MM.1S (cell line): ENCODE measurements at regions not wholly inside any gene's neighbourhood (a gene's known extent, or its start where the extent isn't known, plus 50 kb on each side); places are given as distances from the start of the nearest gene placed in this dataset.

Experiments used
- EZH2 ChIP-seq: fragments of 300-600 bp; sonication (generic); optimal IDR thresholded peaks from 2 replicates; pipeline ENCODE3; 2017; ENCODE audit warnings: low read depth, mild to moderate bottlenecking, antibody characterized with exemption, low read length, mixed read lengths
- EZH2phosphoT487 ChIP-seq: fragments of 300-600 bp; sonication (generic); IDR thresholded peaks from 2 replicates; pipeline ENCODE4 v1.6.1; 2018; ENCODE audit warnings: antibody characterized with exemption, low read length
- TF ChIP-seq, protein P1 (sequence below): fragments of 300-600 bp; sonication (generic); IDR thresholded peaks from 2 replicates; pipeline ENCODE4 v1.5.1; 2016; ENCODE audit warnings: antibody characterized with exemption, low read length, mixed read lengths

DNA sequence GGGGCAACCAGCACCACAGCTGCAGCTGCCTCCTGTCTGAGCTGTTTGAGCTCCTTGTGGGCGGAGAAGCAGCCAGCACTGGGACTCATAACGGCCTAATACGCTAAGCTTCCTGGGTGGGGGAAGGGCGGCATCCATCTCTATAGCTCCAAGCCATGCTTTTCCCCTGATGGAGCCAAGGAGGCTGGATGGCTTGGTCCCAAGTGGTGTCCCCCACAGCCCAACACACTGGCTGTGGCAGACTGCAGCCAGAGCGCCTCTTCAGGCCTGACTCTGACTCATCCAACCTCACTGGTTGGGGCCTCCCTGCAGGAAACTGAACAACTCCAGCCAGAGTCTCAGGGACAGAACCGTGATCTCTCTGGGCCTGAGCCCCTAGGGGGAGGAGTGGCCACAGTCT lies 537.3 kb downstream of the SUCLA2 start:
- TF ChIP-seq, protein P1, sequence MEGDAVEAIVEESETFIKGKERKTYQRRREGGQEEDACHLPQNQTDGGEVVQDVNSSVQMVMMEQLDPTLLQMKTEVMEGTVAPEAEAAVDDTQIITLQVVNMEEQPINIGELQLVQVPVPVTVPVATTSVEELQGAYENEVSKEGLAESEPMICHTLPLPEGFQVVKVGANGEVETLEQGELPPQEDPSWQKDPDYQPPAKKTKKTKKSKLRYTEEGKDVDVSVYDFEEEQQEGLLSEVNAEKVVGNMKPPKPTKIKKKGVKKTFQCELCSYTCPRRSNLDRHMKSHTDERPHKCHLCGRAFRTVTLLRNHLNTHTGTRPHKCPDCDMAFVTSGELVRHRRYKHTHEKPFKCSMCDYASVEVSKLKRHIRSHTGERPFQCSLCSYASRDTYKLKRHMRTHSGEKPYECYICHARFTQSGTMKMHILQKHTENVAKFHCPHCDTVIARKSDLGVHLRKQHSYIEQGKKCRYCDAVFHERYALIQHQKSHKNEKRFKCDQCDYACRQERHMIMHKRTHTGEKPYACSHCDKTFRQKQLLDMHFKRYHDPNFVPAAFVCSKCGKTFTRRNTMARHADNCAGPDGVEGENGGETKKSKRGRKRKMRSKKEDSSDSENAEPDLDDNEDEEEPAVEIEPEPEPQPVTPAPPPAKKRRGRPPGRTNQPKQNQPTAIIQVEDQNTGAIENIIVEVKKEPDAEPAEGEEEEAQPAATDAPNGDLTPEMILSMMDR: no peak
- TF ChIP-seq EZH2phosphoT487: no peak
- TF ChIP-seq EZH2: no peak
